Prostate gland (tissue), 2 donors: ENCODE measurements at regions not wholly inside any gene's neighbourhood (a gene's known extent, or its start where the extent isn't known, plus 50 kb on each side); places are given as distances from the start of the nearest gene placed in this dataset.

Experiments
- CTCF ChIP-seq, 4 experiments: fragments of 200-600 bp in 2 of 4; fragments of 450-650 bp in 2 of 4; sonication (generic) in 2 of 4; IDR thresholded peaks; 1 replicate in 3 of 4; 2 replicates in 1 of 4; pipeline ENCODE4 v1.5.1; 2016 to 2019; ENCODE audit warnings: antibody characterized with exemption in 4 of 4, mild to moderate bottlenecking in 2 of 4, moderate library complexity in 2 of 4
- POLR2A ChIP-seq: fragments of 450-650 bp; IDR thresholded peaks from one replicate; pipeline ENCODE4 v1.6.1; 2016; ENCODE audit warnings: antibody characterized with exemption, mild to moderate bottlenecking
- POLR2AphosphoS5 ChIP-seq: sonication (generic); formaldehyde crosslinking; IDR thresholded peaks from one replicate; pipeline ENCODE4 v1.6.1; 2017; ENCODE audit warnings: antibody characterized with exemption

DNA sequence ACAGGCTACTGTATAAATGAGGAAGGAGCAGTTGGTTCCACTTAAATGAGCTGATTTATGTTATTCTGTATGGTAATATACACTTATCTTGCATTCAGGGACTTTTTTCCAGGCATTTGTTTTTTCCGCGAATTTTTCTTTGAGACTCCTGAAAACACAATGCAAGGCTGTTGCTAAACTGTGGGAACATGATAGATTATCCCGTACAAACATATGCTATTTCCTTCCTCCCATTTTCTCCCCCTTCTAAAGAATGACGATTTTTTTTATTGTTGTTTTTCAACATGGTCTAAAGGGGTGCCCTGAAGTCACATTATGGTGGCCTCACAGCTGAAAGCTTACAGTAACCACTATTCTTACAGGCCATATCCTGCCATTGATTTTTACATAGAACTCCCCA, 523.9 kb upstream of the NRP1 start:
- TF ChIP-seq CTCF (IDR thresholded peaks at IDR 0.05) (no peak), POLR2A (no peak), POLR2AphosphoS5 (no peak)
